GM12892 (cell line): ENCODE measurements at regions not wholly inside any gene's neighbourhood (a gene's known extent, or its start where the extent isn't known, plus 50 kb on each side); places are given as distances from the start of the nearest gene placed in this dataset.

Experiments
- POLR2A ChIP-seq: IDR thresholded peaks from 2 replicates; pipeline ENCODE4 v1.6.1; 2011; ENCODE audit warnings: low read depth, low read length, control low read depth
- POLR2AphosphoS5 ChIP-seq: IDR thresholded peaks from 2 replicates; pipeline ENCODE4 v1.6.1; 2011; ENCODE audit warnings: low read depth, low read length, control low read depth
- TAF1 ChIP-seq: IDR thresholded peaks from 2 replicates; pipeline ENCODE4 v1.6.1; 2011; ENCODE audit warnings: low read depth, mild to moderate bottlenecking, control low read depth, low read length, borderline replicate concordance

DNA sequence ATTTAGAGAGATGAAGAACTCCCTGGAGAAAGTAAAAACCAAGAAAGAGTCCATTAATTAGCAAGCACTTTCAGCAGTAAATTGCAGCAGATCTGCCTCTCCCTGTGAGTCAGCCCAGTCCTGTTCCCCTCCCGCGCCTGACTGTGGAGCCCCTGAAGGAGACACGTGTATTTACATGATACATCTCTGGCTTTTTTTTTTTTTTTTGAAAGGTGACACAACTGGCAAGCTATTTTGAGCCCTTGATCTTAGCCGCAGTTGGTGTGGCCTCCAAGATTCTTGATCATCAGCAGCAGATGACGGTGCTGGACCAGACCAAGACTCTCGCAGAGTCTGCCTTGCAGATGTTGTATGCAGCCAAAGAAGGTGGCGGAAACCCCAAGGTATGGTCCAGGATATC is 271.8 kb upstream of the TPM1 start:
- TF ChIP-seq POLR2AphosphoS5: no peak
- no peak for TF ChIP-seq TAF1
- TF ChIP-seq POLR2A: no peak
